IPS-20b (cell line): ENCODE measurements at regions not wholly inside any gene's neighbourhood (a gene's known extent, or its start where the extent isn't known, plus 50 kb on each side); places are given as distances from the start of the nearest gene placed in this dataset.

ENCODE experiments used
- H3K27ac ChIP-seq: one replicate; pipeline ENCODE4 v1.5.1; 2013; ENCODE audit warnings: low read length
- H3K27me3 ChIP-seq: 2 replicates; pipeline ENCODE4 v1.6.1; 2013; ENCODE audit warnings: mild to moderate bottlenecking, low read length, inconsistent platforms; ENCODE audit not compliant: insufficient read depth
- H3K36me3 ChIP-seq: 2 replicates; pipeline ENCODE4 v1.6.1; 2013; ENCODE audit warnings: low read depth, mild to moderate bottlenecking, inconsistent platforms, low read length, moderate library complexity; ENCODE audit not compliant: insufficient read depth
- H3K4me1 ChIP-seq: 2 replicates; pipeline ENCODE4 v1.6.1; 2013; ENCODE audit warnings: mild to moderate bottlenecking, control low read depth, inconsistent platforms, low read length, moderate library complexity; ENCODE audit not compliant: insufficient read depth
- H3K4me3 ChIP-seq: 2 replicates; pipeline ENCODE4 v1.5.1; 2013; ENCODE audit warnings: mild to moderate bottlenecking, low read length, inconsistent platforms
- H3K9ac ChIP-seq: 2 replicates; pipeline ENCODE4 v1.6.1; 2013; ENCODE audit warnings: low read depth, mild to moderate bottlenecking, inconsistent platforms, low read length, moderate library complexity
- H3K9me3 ChIP-seq: 2 replicates; pipeline ENCODE4 v1.6.1; 2013; ENCODE audit warnings: mild to moderate bottlenecking, low read depth, low read length, inconsistent platforms; ENCODE audit not compliant: insufficient read depth

DNA sequence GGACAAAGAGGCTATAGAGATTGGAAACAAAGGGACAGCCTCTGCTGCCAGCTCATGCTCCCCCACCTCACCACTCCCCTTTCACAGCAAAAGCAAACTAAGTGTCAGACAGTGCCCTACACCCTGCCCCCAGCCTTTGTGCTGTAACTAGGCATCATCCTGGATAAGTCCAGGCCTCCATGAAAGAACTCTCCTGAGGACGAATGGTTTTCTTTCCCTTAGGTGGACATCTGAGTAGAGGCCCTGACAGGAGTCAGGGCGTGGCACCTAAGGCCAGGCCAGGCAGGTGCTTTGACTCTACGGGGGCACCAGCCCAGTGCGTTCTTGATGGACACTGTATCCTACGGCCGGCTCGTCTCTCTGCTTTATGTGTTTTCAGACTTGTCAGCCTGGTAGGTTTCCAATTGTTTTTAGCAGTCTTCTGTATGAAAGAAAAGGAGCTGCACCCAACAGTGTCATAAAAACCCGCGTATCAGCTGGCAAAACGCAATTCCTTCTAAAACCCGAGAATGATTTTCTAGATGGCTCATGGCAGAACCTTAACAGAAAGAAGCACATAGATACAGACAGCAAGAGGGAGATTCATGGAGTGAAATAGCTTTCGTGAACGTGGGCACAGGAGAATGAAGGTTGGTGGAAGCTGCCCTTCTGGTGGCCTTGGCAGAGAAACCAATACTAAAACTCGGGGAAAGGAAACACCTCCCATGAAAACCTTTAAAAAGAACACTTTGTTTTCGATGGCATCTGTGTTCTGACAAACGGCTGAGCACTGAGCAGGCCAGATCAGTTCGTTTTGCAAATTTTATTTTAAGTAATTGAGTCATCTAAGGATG, 51.7 kb upstream of the AJAP1 start:
- Histone ChIP-seq H3K27ac (no peak overlapping the region), H3K9ac (no peak overlapping the region), H3K9me3 (no peaks in the 10 kb centered on the region), H3K4me1 (peaks cover 4% of the 10 kb centered on the region), H3K36me3 (no peaks in the 10 kb centered on the region), H3K4me3 (no peak overlapping the region), H3K27me3 (peaks cover 23% of the 10 kb centered on the region)

- no peaks in the 10 kb centered on the region for H3K36me3 ChIP-seq
- H3K9me3 ChIP-seq, result no peaks in the 10 kb centered on the region
- H3K4me3 ChIP-seq, result no peak overlapping the region
- H3K27ac ChIP-seq, result no peak overlapping the region
- peaks cover 4% of the 10 kb centered on the region for H3K4me1 ChIP-seq
- peaks cover 23% of the 10 kb centered on the region for H3K27me3 ChIP-seq
- no peak overlapping the region for H3K9ac ChIP-seq
Measured at GRCh38 chr1:4603295-4604110, 50.9 kb upstream of the AJAP1 start.
